NAMALWA (cell line): ENCODE measurements at regions not wholly inside any gene's neighbourhood (a gene's known extent, or its start where the extent isn't known, plus 50 kb on each side); places are given as distances from the start of the nearest gene placed in this dataset.
"Not testable (repeated sequence)": the region's sequence is repeated elsewhere in the genome, so short reads cannot be mapped to it uniquely, and the experiment has no call there.

ENCODE experiments used
- DNase-seq: peaks from one replicate; pipeline ENCODE4 v3.0.0-alpha.2; 2015; ENCODE audit warnings: low spot score

DNA sequence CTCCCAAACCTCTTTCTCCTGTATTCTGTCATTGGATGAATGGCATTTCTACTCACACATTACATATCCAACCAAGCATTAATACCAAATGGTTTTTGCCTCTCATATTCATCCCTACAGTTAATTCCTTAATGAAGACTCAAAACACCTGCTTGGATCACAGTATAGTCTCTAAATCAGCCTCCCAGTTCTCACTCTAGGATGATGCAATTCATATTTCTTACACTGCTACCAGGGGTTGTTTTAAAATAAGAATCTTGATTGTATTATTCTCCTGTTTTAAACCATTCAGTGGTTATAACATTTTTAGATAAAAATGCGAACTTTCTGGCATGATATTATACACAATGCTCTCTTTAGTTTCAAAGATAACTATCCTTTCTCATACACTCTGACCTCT is 281.4 kb upstream of the ZEB2 start:
- DNase-seq, result no peak

- DNase-seq, result no peak
These were observed 279.1 kb upstream of the ZEB2 start for GRCh38 chr2:144798989-144799388.

GRCh38 chr2:144798034-144798433 is 278.1 kb upstream of the ZEB2 start:
- no peak for DNase-seq

DNA sequence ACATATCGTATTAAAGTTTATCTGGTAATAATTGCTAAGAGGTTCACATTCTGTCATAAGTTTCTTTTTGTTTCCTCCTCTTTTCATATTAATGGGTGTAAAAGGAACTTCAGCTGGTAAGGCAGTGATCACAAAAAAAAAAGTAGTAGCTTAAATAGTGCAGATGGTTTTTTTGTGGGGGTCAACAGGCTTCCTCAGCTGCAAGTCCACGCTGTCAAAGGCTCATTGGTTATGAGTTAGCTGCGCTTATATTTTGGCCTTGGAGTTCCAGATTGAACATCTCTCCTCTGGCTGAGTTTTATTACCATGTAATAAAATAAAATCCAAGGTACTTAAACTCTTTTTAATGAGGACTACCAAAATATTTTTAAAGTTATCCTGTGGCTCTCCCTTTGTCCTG is 277.0 kb upstream of the ZEB2 start:
- no peak for DNase-seq

- no peak for DNase-seq
These were observed 276.2 kb upstream of the ZEB2 start for GRCh38 chr2:144796164-144796563.

GRCh38 chr2:144785253-144785652 is 265.3 kb upstream of the ZEB2 start:
- DNase-seq, result no peak

DNA sequence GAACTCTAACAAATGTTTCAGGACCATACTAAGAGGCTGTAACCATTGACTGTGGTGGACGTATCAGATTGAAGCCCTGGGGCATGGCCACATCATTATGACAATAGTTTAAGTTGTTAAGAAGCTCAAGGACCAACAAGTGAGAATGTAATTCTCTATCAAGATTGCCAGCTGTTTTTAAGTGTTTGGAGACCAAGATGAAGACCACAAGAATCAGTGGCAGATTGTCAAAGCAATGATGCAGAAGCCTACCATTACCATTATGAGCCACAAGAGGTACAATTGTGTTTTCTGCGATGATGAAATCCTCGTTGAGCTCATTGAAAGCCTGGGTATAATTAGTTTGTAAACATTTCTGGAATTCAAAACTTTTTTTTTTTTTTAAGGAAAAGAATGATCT is 261.1 kb upstream of the ZEB2 start:
- no peak for DNase-seq

DNA sequence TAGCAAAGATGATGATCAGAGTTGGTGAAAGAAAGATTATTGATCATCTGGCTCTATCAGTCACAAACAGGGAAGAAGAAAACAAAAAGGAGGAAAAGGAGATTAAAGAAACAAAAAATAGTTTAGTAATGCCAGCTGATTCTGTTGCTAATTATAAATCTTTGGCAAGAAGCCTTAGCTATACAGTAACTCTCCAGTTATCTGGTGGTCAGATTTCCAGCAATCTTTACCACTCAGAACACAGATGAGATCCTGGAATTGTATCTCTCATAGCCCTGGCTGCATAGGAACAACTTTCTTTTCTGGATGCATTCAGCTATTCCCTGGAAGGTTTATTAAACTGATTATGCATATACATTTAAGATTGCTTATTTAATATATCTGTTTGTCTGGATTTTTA is 256.8 kb upstream of the ZEB2 start:
- DNase-seq, result no peak

DNA sequence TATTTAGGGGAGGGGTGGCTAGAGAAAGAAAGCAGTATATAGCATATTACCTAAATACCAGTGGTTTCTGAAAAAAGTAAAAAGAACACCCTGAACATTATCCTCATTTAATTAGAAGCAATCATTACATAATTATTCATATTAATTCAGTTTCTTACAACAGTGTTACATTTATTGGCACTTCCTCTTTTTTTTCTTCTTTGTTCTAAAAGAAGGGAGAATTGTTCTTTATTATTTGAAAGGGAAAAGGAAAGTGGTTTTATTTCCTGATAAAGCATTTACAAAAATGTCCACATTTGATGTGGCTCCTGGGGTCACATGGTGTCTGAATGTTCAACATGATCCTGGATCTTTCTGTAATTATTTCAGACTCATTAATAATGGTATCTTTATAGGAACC is 254.9 kb upstream of the ZEB2 start:
- no peak for DNase-seq

DNA sequence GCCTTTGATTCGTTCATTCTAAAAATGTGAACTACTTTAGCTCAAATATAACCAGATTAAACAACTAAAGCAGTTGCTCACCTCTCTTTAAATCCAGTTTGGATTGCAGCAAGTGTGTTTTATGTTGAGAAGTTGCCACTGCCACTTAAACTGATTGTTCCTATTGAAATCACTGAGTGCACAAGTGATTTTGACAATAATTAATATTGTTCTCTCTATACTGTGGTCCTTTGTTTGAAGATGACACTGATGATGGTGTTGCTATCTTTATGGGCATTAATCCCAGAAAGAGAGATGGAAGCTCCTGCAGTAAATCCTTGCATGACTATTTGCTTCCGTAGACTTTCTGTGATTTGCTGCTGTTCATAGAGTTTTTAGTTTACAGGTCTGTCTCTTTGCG is 251.4 kb upstream of the ZEB2 start:
- no peak for DNase-seq

GRCh38 chr2:144770616-144771230 is 250.8 kb upstream of the ZEB2 start:
- no peak for DNase-seq

GRCh38 chr2:144760939-144761338 is 241.0 kb upstream of the ZEB2 start:
- DNase-seq, result not testable (repeated sequence)

- no peak for DNase-seq
These were observed 239.8 kb upstream of the ZEB2 start for GRCh38 chr2:144759746-144760145.

DNA sequence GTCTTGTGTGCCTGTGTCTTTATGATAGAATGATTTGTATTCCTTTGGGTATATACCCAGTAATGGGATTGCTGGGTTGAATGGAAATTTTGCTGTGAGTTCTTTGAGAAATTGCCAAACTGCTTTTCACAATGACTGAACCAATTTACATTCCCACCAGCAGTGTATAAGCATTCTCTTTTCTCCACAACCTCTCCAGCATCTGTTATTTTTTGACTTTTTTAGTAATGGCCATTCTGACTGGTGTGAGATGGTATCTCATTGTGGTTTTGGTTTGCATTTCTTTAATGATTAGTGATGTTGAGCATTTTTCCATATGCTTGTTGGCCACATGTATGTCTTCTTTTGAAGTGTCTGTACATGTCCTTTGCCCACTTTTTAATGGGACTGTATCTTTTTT is 238.3 kb upstream of the ZEB2 start:
- not testable (repeated sequence) for DNase-seq

DNA sequence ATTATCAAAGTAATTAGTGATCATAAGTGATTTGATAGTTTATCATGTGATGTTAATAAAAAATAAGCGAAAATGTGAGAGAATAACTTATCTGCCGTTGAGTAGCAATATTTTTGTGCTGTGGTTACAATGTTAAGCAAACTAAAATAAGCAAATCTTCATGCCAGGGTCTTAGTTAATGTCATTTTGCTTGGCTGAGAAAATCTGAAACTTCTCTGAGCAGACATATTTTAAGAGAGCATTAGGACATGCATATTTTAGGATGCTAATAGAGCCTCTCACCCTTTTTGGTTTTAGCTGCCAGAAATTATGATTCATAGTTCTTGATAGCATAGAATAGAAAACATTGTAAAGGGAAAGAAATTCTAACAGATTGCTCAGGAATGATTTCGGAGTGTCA is 233.5 kb upstream of the ZEB2 start:
- DNase-seq, result no peak

DNA sequence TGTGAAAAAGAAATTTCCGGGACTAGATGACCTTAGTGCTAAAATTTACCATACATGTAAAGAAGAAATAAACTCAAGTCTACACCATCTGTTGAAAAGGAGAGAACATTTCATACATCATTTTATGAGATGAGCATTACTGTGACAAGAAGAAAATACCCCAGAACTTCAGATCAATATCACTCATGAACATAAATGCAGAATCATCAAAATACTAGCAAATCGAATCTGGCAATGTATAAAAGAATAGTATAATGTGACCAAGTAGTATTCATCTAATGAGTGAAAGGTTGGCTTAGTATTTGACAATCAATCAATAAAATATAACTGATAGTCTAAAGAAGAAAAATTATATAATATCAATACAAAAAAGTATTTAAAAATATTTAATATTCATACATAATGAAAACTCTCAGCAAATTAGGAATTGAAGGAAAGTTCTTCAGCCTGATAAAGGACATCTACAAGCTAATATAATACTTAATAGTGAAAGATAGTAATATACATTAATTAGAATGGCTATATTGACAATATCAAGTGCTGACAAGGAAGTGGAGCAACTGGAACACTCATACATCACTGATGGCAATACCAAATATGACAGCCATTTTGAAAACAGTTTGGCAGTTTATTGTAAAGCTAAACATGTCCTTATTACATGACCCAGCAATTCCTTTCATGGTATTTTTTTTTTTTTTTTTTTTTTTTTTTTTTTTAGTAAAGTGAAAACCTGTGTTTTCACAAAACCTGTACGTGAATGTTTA is 231.4 kb upstream of the ZEB2 start:
- no peak for DNase-seq

DNA sequence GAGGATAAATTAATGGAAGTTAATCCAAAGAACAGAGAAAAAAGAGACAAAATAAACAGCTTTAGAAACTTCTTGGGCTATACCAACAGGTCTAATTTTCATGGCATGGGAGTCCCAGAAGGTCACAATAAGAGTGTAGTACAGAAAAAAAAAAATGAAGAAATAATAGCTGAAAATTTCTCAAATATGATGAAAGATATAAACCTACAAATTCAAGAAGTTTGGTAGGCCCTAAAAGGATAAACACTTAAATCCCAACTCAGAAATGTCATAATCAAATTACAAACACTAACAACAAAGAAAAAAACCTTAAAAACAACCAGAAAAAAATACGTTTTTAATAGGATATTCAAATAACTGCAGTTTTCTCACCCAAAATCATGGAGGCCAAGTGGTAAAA is 229.3 kb upstream of the ZEB2 start:
- no peak for DNase-seq

DNA sequence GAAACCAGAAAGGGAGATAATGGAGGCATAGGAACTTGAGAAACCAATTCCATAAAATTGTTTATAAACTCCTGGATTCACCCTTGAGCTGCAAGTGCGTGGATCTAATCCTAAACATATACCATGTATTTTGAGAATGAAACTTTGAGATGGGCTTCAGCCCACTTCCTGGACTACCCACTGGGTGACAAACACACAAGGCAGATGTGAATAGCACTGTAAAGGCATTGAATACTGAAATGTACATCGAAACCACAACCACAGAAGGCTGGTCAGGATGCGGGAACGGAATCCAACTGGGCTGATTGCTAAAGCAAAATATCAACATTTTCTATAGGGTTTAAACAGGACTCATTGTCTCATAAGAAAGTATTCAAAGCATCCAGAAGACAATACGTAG is 228.5 kb upstream of the ZEB2 start:
- DNase-seq, result no peak

DNA sequence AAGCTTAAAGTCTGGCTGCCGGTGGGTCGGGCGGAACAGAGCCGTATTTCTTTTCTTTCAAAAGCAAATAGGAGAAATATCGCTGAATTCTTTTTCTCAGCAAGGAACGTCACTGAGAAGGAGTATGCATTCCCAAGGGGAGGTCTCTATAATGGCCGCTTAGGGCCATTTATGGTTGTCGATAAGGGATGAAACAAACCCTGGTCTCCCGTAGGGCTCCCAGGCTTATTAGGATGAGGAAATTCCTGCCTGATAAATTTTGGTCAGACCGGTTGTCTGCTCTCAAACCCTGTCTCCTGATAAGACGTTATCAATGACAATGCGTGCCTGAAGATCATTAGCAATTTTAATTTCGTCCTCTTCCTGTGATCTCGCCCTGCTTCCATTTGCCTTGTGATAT is 227.7 kb upstream of the ZEB2 start:
- DNase-seq, result no peak

GRCh38 chr2:144745424-144745823 is 225.5 kb upstream of the ZEB2 start:
- no peak for DNase-seq

DNA sequence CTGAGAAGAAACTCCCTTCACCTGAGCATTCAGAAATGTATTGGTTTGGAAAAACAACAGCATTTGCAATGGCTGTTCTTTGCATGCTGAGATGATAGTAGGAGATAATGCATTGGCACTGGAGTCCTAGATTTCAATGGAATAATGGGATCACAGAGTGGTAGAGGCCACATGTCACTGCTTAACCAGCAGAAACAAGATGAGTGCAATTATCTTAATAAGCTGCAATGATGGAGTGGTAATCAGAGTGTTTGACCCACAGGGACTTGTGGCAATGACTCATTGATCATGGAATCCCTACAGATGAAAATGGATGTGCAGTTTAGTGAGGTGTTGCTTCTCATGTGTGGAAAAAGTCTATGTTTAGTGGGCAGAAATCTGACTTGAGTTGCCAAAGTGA is 218.8 kb upstream of the ZEB2 start:
- DNase-seq, result no peak

DNA sequence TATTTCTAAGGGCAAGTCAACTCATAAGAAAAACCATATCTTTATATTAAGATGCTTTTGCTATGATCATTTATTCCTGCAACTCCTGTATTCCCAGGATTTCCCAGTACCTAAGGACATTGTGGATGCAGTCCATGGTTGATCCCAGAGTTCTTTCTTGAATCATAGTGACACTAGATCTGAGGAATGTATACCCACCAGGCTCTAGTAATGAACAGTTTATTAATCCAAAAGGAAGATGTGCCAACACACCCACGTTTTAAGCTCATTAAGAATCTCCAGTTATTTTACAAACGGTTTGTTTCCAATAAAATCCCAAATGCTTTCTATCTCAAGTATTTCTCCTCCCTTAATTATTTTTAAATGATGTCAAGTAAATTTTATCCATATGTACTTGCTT is 210.8 kb upstream of the ZEB2 start:
- DNase-seq, result no peak

DNA sequence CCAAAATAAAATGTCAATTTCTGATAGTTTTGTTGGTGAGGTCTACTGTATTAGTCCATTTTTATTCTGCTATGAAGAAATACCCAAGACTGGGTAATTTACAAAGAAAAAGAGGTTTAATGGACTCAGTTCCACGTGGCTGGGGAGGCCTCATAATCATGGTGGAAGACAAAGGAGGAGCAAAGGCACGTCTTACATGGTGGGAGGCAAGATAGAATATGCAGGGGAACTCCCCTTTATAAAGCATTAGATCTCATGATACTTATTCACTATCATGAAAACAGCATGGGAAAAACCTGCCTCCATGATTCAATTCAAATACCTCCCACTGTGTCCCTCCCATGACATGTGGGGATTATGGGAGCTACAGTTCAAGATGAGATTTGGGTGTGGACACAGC is 204.5 kb upstream of the ZEB2 start:
- DNase-seq, result not testable (repeated sequence)

DNA sequence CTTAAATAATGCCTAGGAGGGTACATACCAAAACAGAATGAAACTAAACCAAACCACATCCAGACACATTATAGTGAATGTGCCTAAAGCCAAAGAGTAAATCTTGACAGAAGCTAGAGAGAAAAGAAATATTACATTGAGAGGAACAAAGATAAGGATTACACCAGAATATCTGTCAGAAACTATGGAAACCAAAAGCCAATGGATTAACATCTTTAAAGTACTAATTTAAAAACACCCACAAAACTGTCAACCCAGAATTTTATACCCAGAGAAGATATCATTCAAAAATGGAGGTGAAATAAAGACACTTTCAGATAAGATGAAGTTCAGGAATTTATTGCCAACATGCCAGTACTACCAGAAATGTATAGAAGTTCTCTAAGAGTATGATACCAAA is 198.5 kb upstream of the ZEB2 start:
- DNase-seq, result no peak
